GM12878 (cell line): ENCODE measurements at regions not wholly inside any gene's neighbourhood (a gene's known extent, or its start where the extent isn't known, plus 50 kb on each side); places are given as distances from the start of the nearest gene placed in this dataset.

Experiments
- ATAC-seq: fragments of 200-7000 bp; cut with Tn5 transposase; 3 replicates; pipeline ENCODE4 v1.9.1; 2020; ENCODE audit warnings: mild to moderate bottlenecking, moderate library complexity
- BruUV-seq: library from RNA; stranded (reverse); fragments of 400-500 nt; replicated peaks from 2 replicates; lab custom pipeline; 2021; lab: Mats Ljungman, UMichigan
- CTCF ChIA-PET: fragments of 300-600 bp; sonication (Branson Sonifier 250); formaldehyde crosslinking; extraction: SDS; loops from one replicate; lab custom pipeline; 2021; ENCODE audit warnings: inconsistent platforms; lab: Yijun Ruan, JAX
- POLR2A ChIA-PET: fragments of 350-600 bp; formaldehyde crosslinking; extraction: SDS; loops from one replicate; lab custom pipeline; 2021; ENCODE audit warnings: inconsistent platforms; lab: Charles Lee
- RAD21 ChIA-PET: fragments of 300-600 bp; sonication (Branson Sonifier 250); formaldehyde crosslinking; loops from one replicate; lab custom pipeline; 2023; ENCODE audit warnings: antibody characterized with exemption; ENCODE audit not compliant: unreplicated experiment; lab: Charles Lee
- SMC1A ChIA-PET: fragments of 300-600 bp; sonication (Branson Sonifier 250); formaldehyde crosslinking; loops from one replicate; lab custom pipeline; 2023; ENCODE audit not compliant: unreplicated experiment, uncharacterized antibody; lab: Charles Lee
- DNase-seq: peaks from one replicate; pipeline ENCODE4 v3.0.0-alpha.2; 2011; ENCODE audit warnings: low read depth, low spot score
- FAIRE-seq: peaks from 3 replicates; lab custom pipeline; 2011; peaks lifted over from hg19 to GRCh38; lab: Jason Lieb, UNC
- H2AFZ ChIP-seq: 2 replicates; pipeline ENCODE4 v1.6.0; 2011; ENCODE audit warnings: low read depth, low read length, control low read depth; ENCODE audit not compliant: control insufficient read depth
- H3K27ac ChIP-seq: 2 replicates; pipeline ENCODE4 v1.5.1; 2011; ENCODE audit warnings: control low read depth; ENCODE audit not compliant: control insufficient read depth, insufficient read depth
- H3K27me3 ChIP-seq, 2 experiments: replicated peaks in 1 of 2; 2 replicates each; pipeline versions ENCODE4 v1.6.0 to v1.6.1; 2011; ENCODE audit warnings: low read length in 1 of 2; ENCODE audit not compliant: control insufficient read depth in 2 of 2, insufficient read depth in 2 of 2
- H3K36me3 ChIP-seq, 2 experiments: 2 replicates each; pipeline ENCODE4 v1.5.1; 2011; ENCODE audit warnings: low read length in 1 of 2; ENCODE audit not compliant: control insufficient read depth in 2 of 2, insufficient read depth in 2 of 2
- H3K4me1 ChIP-seq: 2 replicates; pipeline ENCODE4 v1.6.1; 2011; ENCODE audit warnings: mild to moderate bottlenecking, low read length, moderate library complexity, mixed read lengths; ENCODE audit not compliant: control insufficient read depth, insufficient read depth
- H3K4me2 ChIP-seq: 2 replicates; pipeline ENCODE4 v1.6.0; 2011; ENCODE audit warnings: control low read depth; ENCODE audit not compliant: control insufficient read depth, insufficient read depth
- H3K4me3 ChIP-seq: fragments of 200-600 bp; sonication (generic); 2 replicates; pipeline ENCODE4 v1.5.1; 2016
- H3K79me2 ChIP-seq: 2 replicates; pipeline ENCODE4 v1.6.0; 2011; ENCODE audit warnings: low read length; ENCODE audit not compliant: control insufficient read depth, insufficient read depth
- H3K9ac ChIP-seq: 2 replicates; pipeline ENCODE4 v1.8.0; 2011; ENCODE audit warnings: low read length, control low read depth, mixed read lengths; ENCODE audit not compliant: control insufficient read depth, insufficient read depth
- H3K9me3 ChIP-seq: replicated peaks from 3 replicates; pipeline ENCODE4 v1.5.1; 2011; ENCODE audit warnings: mild to moderate bottlenecking, low read length; ENCODE audit not compliant: control insufficient read depth, insufficient read depth
- H4K20me1 ChIP-seq: 2 replicates; pipeline ENCODE4 v1.6.0; 2011; ENCODE audit not compliant: control insufficient read depth, insufficient read depth
- CBX3 ChIP-seq: fragments of 200-600 bp; sonication (generic); IDR thresholded peaks from 2 replicates; pipeline ENCODE4 v1.6.1; 2016; ENCODE audit warnings: low read depth, borderline replicate concordance
- CHD4 ChIP-seq: fragments of 200-600 bp; sonication (generic); IDR thresholded peaks from 2 replicates; pipeline ENCODE4 v1.6.1; 2016; ENCODE audit warnings: mild to moderate bottlenecking
- CUX1 ChIP-seq: IDR thresholded peaks from 2 replicates; pipeline ENCODE4 v1.6.1; 2012; ENCODE audit warnings: improper control_type of control experiment, low read depth, low read length; ENCODE audit not compliant: insufficient replicate concordance
- MXI1 ChIP-seq: fragments of 150-350 bp; IDR thresholded peaks from 2 replicates; pipeline ENCODE4 v1.6.1; 2011; ENCODE audit warnings: low read depth, mild to moderate bottlenecking, inconsistent platforms, low read length, improper control_type of control experiment
- PBX3 ChIP-seq: IDR thresholded peaks from 2 replicates; pipeline ENCODE4 v1.6.1; 2011; ENCODE audit warnings: mild to moderate bottlenecking, low read depth, low read length, moderate library complexity; ENCODE audit not compliant: insufficient replicate concordance
- RBBP5 ChIP-seq: fragments of 200-600 bp; sonication (generic); conservative IDR thresholded peaks from 2 replicates; pipeline ENCODE4 v1.6.1; 2016
- SMC3 ChIP-seq: IDR thresholded peaks from 2 replicates; pipeline ENCODE4 v1.6.1; 2011; ENCODE audit warnings: low read length, improper control_type of control experiment, borderline replicate concordance
- TAF1 ChIP-seq: IDR thresholded peaks from 2 replicates; pipeline ENCODE4 v1.6.1; 2011; ENCODE audit warnings: mild to moderate bottlenecking, low read depth, low read length, borderline replicate concordance
- TCF12 ChIP-seq: IDR thresholded peaks from 2 replicates; pipeline ENCODE4 v1.6.1; 2011; ENCODE audit warnings: low read depth, mild to moderate bottlenecking, low read length
- YBX1 ChIP-seq: fragments of 450-650 bp; IDR thresholded peaks from 2 replicates; pipeline ENCODE4 v1.6.1; 2016; ENCODE audit warnings: antibody characterized with exemption
- ZNF622 ChIP-seq: fragments of 450-650 bp; IDR thresholded peaks from 2 replicates; pipeline ENCODE4 v1.6.1; 2017; ENCODE audit warnings: mild to moderate bottlenecking, inconsistent platforms
- WGBS: methylation state at CpG from one replicate; pipeline ENCODE4 v1.1.6; 2016; ENCODE audit warnings: low lambda C conversion rate; ENCODE audit not compliant: insufficient replicate concordance, insufficient coverage; ENCODE audit errors: missing lambda C conversion rate; 5-methylcytosine and 5-hydroxymethylcytosine counted together
- in situ Hi-C: fragments of 300-500 bp; cut with MboI; formaldehyde crosslinking; loops from 9 replicates; pipeline ENCODE4 v1.14.3; 2018; ENCODE audit warnings: mixed read lengths
- intact Hi-C: fragments of 100-400 bp; cut with micrococcal nuclease; formaldehyde crosslinking; loops from one replicate; pipeline ENCODE4 v1.14.2; 2022; ENCODE audit not compliant: unreplicated experiment
- TF ChIP-seq, protein P1 (sequence below): fragments of 450-650 bp; IDR thresholded peaks from 2 replicates; pipeline ENCODE4 v1.6.1; 2014; ENCODE audit warnings: mild to moderate bottlenecking
- TF ChIP-seq, protein P2 (sequence below): fragments of 150-350 bp; IDR thresholded peaks from 2 replicates; pipeline ENCODE4 v1.6.1; 2014; ENCODE audit warnings: mild to moderate bottlenecking, low read depth, low read length

GRCh38 chr11:112735470-112735869 lies 225.8 kb upstream of the NCAM1 start:
- H2AFZ ChIP-seq, result no peak overlapping the region
- H3K36me3 ChIP-seq, result no peaks in the 10 kb centered on the region
- H3K9me3 ChIP-seq, result no peaks in the 10 kb centered on the region; the same call in 2 of the 3 replicates
- ATAC-seq (peak; percentile 27; the same call in 1 of the 3 replicates), FAIRE-seq (no peak), DNase-seq (no peak)
- TF ChIP-seq MXI1 (no peak), TAF1 (no peak), CUX1 (no peak), PBX3 (no peak), TCF12 (no peak), YBX1 (no peak), CBX3 (no peak), SMC3 (no peak), RBBP5 (no peak), ZNF622 (no peak), CHD4 (no peak)
- TF ChIP-seq, protein P1, sequence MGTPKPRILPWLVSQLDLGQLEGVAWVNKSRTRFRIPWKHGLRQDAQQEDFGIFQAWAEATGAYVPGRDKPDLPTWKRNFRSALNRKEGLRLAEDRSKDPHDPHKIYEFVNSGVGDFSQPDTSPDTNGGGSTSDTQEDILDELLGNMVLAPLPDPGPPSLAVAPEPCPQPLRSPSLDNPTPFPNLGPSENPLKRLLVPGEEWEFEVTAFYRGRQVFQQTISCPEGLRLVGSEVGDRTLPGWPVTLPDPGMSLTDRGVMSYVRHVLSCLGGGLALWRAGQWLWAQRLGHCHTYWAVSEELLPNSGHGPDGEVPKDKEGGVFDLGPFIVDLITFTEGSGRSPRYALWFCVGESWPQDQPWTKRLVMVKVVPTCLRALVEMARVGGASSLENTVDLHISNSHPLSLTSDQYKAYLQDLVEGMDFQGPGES, result no peak
- TF ChIP-seq, protein P2, sequence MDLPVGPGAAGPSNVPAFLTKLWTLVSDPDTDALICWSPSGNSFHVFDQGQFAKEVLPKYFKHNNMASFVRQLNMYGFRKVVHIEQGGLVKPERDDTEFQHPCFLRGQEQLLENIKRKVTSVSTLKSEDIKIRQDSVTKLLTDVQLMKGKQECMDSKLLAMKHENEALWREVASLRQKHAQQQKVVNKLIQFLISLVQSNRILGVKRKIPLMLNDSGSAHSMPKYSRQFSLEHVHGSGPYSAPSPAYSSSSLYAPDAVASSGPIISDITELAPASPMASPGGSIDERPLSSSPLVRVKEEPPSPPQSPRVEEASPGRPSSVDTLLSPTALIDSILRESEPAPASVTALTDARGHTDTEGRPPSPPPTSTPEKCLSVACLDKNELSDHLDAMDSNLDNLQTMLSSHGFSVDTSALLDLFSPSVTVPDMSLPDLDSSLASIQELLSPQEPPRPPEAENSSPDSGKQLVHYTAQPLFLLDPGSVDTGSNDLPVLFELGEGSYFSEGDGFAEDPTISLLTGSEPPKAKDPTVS, result no peak
- ChIA-PET SMC1A (interaction anchor here (1.9 kb wide), 1 partner anchor 147 kb away, joined by 8 read pairs; no protein-coding TSS in a partner anchor), RAD21 (interaction anchor here (1.3 kb wide), 1 partner anchor 148 kb away, joined by 3 read pairs; no protein-coding TSS in a partner anchor), CTCF (no interaction called here), POLR2A (no interaction called here)
- H3K9ac ChIP-seq, result no peak overlapping the region
- H3K4me1 ChIP-seq, result peaks cover 3% of the 10 kb centered on the region; the same call in 1 of the 2 replicates
- no peaks in the 10 kb centered on the region; a peak in 1 of 4 replicates for H3K27me3 ChIP-seq
- no peaks in the 10 kb centered on the region for H3K79me2 ChIP-seq
- H4K20me1 ChIP-seq, result no peaks in the 10 kb centered on the region
- intact Hi-C loops, result no loop called here
- in situ Hi-C loops, result no loop called here
- BruUV-seq, result no TSS peak
- H3K4me3 ChIP-seq, result no peak overlapping the region
- 0% methylated on average over 2 of the region's 2 CpGs for WGBS
- H3K4me2 ChIP-seq, result no peak overlapping the region
- H3K27ac ChIP-seq, result no peak overlapping the region
